K562 (cell line): ENCODE measurements at regions not wholly inside any gene's neighbourhood (a gene's known extent, or its start where the extent isn't known, plus 50 kb on each side); places are given as distances from the start of the nearest gene placed in this dataset.

Experiments used
- FIP1L1 ChIP-seq: fragments of 200-400 bp; formaldehyde crosslinking; IDR thresholded peaks from 2 replicates; pipeline ENCODE4 v1.6.1; 2018; ENCODE audit warnings: mild to moderate bottlenecking, low read depth, low read length; ENCODE audit not compliant: poor library complexity, severe bottlenecking
- PRDM10 ChIP-seq: fragments of 450-650 bp; IDR thresholded peaks from 2 replicates; pipeline ENCODE4 v1.6.1; 2018; ENCODE audit not compliant: partially characterized antibody
- ZNF318 ChIP-seq, 2 experiments: fragments of 450-650 bp; IDR thresholded peaks; 2 replicates each; pipeline ENCODE4 v1.6.1; 2016; ENCODE audit warnings: mild to moderate bottlenecking in 2 of 2, borderline replicate concordance in 1 of 2, low read depth in 1 of 2, moderate library complexity in 1 of 2
- TF ChIP-seq, protein P1 (sequence below), 2 experiments: fragments of 450-650 bp; IDR thresholded peaks; 2 replicates each; pipeline ENCODE4 v1.6.1; 2018; ENCODE audit warnings: mild to moderate bottlenecking in 2 of 2, low read depth in 1 of 2; ENCODE audit not compliant: partially characterized antibody in 2 of 2

DNA sequence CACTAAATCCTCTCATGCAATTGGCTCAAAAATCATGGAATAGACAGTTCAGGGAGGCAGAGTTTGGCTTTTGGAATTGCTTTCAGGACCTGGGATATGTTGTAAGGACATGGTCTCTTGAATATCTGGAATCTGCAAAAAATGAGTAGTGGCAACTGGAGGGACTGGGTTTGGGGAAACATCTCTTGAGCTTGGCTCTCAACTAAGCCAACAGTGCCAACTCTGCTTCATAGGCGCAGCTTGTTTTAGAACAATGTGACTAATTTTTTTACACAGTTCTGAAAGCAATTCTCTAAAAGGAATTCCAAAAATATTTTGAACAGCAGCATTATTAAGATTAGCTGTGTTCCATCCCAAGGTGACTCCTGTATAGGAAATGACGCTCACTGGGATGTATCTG lies 121.5 kb upstream of the DPP6 start (continued):
- TF ChIP-seq, protein P1, sequence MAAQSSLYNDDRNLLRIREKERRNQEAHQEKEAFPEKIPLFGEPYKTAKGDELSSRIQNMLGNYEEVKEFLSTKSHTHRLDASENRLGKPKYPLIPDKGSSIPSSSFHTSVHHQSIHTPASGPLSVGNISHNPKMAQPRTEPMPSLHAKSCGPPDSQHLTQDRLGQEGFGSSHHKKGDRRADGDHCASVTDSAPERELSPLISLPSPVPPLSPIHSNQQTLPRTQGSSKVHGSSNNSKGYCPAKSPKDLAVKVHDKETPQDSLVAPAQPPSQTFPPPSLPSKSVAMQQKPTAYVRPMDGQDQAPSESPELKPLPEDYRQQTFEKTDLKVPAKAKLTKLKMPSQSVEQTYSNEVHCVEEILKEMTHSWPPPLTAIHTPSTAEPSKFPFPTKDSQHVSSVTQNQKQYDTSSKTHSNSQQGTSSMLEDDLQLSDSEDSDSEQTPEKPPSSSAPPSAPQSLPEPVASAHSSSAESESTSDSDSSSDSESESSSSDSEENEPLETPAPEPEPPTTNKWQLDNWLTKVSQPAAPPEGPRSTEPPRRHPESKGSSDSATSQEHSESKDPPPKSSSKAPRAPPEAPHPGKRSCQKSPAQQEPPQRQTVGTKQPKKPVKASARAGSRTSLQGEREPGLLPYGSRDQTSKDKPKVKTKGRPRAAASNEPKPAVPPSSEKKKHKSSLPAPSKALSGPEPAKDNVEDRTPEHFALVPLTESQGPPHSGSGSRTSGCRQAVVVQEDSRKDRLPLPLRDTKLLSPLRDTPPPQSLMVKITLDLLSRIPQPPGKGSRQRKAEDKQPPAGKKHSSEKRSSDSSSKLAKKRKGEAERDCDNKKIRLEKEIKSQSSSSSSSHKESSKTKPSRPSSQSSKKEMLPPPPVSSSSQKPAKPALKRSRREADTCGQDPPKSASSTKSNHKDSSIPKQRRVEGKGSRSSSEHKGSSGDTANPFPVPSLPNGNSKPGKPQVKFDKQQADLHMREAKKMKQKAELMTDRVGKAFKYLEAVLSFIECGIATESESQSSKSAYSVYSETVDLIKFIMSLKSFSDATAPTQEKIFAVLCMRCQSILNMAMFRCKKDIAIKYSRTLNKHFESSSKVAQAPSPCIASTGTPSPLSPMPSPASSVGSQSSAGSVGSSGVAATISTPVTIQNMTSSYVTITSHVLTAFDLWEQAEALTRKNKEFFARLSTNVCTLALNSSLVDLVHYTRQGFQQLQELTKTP (IDR thresholded peaks at IDR 0.05; ENCODE audit: low read depth in 1 of 2, partially characterized antibody in 2 of 2): no peak
- no peak for TF ChIP-seq FIP1L1
- no peak for TF ChIP-seq ZNF318 (IDR thresholded peaks at IDR 0.05; ENCODE audit: borderline replicate concordance in 1 of 2, low read depth in 1 of 2)
- TF ChIP-seq PRDM10: no peak
